ENCODE measurements at regions not wholly inside any gene's neighbourhood (a gene's known extent, or its start where the extent isn't known, plus 50 kb on each side); places are given as distances from the start of the nearest gene placed in this dataset.

DNA sequence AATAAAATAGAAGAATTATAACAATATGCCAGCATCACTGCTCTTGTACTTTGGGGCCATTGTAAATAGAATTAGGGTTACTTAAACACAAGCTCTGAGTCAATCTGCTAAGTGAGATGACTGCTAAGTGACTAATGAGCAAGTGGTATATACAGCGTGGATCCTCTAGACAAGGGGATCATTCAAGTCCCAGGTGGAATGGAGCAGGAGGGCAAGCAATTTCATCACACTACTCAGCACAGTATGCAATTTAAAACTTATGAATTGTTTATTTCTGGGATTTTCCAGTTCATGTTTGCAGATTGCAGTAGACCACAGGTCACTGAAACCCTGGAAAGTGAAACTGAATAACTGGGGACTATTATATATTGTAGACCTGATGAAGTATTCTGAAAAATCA, 235.3 kb downstream of the BTBD3 start:
- Histone ChIP-seq H3K4me1 (ENCODE audit: control insufficient read depth in 1 of 2, insufficient read depth in 2 of 2, low read length in 2 of 2) (no peaks in the 10 kb centered on the region), H3K4me3 (ENCODE audit: low read length in 2 of 2) (no peak overlapping the region), H3K36me3 (ENCODE audit: control insufficient read depth in 1 of 2, insufficient read depth in 2 of 2, low read length in 1 of 2) (no peaks in the 10 kb centered on the region), H3K27ac (ENCODE audit: low read depth in 1 of 2, low read length in 2 of 2) (no peak overlapping the region), H3K27me3 (ENCODE audit: control insufficient read depth in 1 of 2, insufficient read depth in 2 of 2, low read length in 1 of 2) (no peaks in the 10 kb centered on the region), H3K9me3 (ENCODE audit: control insufficient read depth, low read length) (no peaks in the 10 kb centered on the region)
- WGBS, 2 donors, result 73 to 84% methylated on average over 1 of the region's 1 CpG
- no peak for ATAC-seq (ENCODE audit: low FRiP score)
- DNase-seq, result no peak
- intact Hi-C loops (cut with DNase I), result no loop called here

DNA sequence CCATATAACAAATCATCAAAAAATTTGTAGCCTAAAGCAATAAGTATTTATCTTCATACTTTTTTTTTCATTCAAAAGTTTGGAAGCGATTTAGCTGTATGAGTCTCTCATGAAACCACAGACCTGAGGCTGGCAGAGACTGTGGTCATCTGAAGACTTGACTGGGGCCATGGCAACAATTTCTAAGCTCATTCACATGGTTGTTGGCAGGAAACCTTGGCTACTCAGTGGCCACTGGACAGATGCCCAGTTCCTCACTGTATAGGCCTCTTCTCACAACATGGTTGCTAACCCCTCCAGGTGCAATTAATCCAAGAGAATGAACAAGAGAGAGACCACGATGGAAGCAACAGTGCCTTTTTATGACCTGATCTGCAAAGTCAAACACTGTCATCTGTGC, 235.9 kb downstream of the BTBD3 start:
- 84 to 87% methylated on average over 2 of the region's 2 CpGs for WGBS, 2 donors
- Histone ChIP-seq H3K36me3 (ENCODE audit: control insufficient read depth in 1 of 2, insufficient read depth in 2 of 2, low read length in 1 of 2) (no peaks in the 10 kb centered on the region), H3K4me3 (ENCODE audit: low read length in 2 of 2) (no peak overlapping the region), H3K4me1 (ENCODE audit: control insufficient read depth in 1 of 2, insufficient read depth in 2 of 2, low read length in 2 of 2) (no peaks in the 10 kb centered on the region), H3K27ac (ENCODE audit: low read depth in 1 of 2, low read length in 2 of 2) (no peak overlapping the region), H3K9me3 (ENCODE audit: control insufficient read depth, low read length) (no peaks in the 10 kb centered on the region), H3K27me3 (ENCODE audit: control insufficient read depth in 1 of 2, insufficient read depth in 2 of 2, low read length in 1 of 2) (no peaks in the 10 kb centered on the region)
- intact Hi-C loops (cut with DNase I), result no loop called here
- ATAC-seq (ENCODE audit: low FRiP score), result no peak
- no peak for DNase-seq

DNA sequence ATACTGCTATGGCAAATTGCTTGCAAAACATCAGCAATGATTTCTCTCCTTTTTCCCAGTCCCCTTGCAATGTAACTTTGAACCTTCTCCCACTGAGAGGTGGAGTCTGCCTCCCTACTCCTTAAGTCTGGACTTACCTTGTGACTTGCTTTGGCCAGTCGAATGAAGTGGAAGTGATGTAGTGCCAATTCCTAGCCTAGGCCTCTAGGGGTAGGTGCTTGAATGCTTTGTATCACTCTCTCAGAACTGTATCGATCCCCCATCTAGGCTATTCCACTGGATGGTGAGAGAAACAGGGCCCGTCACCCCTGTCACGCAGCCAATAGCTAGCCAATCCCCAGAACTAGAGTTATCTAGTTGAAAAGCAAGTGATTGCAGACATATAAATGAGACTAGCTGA, 238.6 kb downstream of the BTBD3 start:
- H3K27ac ChIP-seq (ENCODE audit: low read depth in 1 of 2, low read length in 2 of 2), result no peak overlapping the region
- H3K27me3 ChIP-seq (ENCODE audit: control insufficient read depth in 1 of 2, insufficient read depth in 2 of 2, low read length in 1 of 2), result no peaks in the 10 kb centered on the region
- no peak overlapping the region for H3K4me3 ChIP-seq (ENCODE audit: low read length in 2 of 2)
- DNase-seq (no peak), ATAC-seq (ENCODE audit: low FRiP score) (no peak)
- 92 to 93% methylated on average over 4 of the region's 4 CpGs for WGBS, 2 donors
- intact Hi-C loops (cut with DNase I), result no loop called here
- no peaks in the 10 kb centered on the region for H3K36me3 ChIP-seq (ENCODE audit: control insufficient read depth in 1 of 2, insufficient read depth in 2 of 2, low read length in 1 of 2)
- no peaks in the 10 kb centered on the region for H3K9me3 ChIP-seq (ENCODE audit: control insufficient read depth, low read length)
- no peaks in the 10 kb centered on the region for H3K4me1 ChIP-seq (ENCODE audit: control insufficient read depth in 1 of 2, insufficient read depth in 2 of 2, low read length in 2 of 2)

- 72 to 84% methylated on average over 6 of the region's 6 CpGs for WGBS, 2 donors
- DNase-seq (no peak), ATAC-seq (ENCODE audit: low FRiP score) (no peak)
- Histone ChIP-seq H3K9me3 (ENCODE audit: control insufficient read depth, low read length) (no peaks in the 10 kb centered on the region), H3K36me3 (ENCODE audit: control insufficient read depth in 1 of 2, insufficient read depth in 2 of 2, low read length in 1 of 2) (no peaks in the 10 kb centered on the region), H3K27ac (ENCODE audit: low read depth in 1 of 2, low read length in 2 of 2) (no peak overlapping the region), H3K4me1 (ENCODE audit: control insufficient read depth in 1 of 2, insufficient read depth in 2 of 2, low read length in 2 of 2) (no peaks in the 10 kb centered on the region), H3K4me3 (ENCODE audit: low read length in 2 of 2) (no peak overlapping the region), H3K27me3 (ENCODE audit: control insufficient read depth in 1 of 2, insufficient read depth in 2 of 2, low read length in 1 of 2) (no peaks in the 10 kb centered on the region)
- intact Hi-C loops (cut with DNase I), result no loop called here
Measured at GRCh38 chr20:12159261-12159660, 241.6 kb downstream of the BTBD3 start.

- ATAC-seq (ENCODE audit: low FRiP score) (no peak), DNase-seq (no peak)
- Histone ChIP-seq H3K36me3 (ENCODE audit: control insufficient read depth in 1 of 2, insufficient read depth in 2 of 2, low read length in 1 of 2) (no peaks in the 10 kb centered on the region), H3K27ac (ENCODE audit: low read depth in 1 of 2, low read length in 2 of 2) (no peak overlapping the region), H3K4me3 (ENCODE audit: low read length in 2 of 2) (no peak overlapping the region), H3K9me3 (ENCODE audit: control insufficient read depth, low read length) (no peaks in the 10 kb centered on the region), H3K27me3 (ENCODE audit: control insufficient read depth in 1 of 2, insufficient read depth in 2 of 2, low read length in 1 of 2) (no peaks in the 10 kb centered on the region), H3K4me1 (ENCODE audit: control insufficient read depth in 1 of 2, insufficient read depth in 2 of 2, low read length in 2 of 2) (no peaks in the 10 kb centered on the region)
- intact Hi-C loops (cut with DNase I), result no loop called here
- WGBS, 2 donors, result 72 to 83% methylated on average over 2 of the region's 2 CpGs
Measured at GRCh38 chr20:12161734-12162133, 244.0 kb downstream of the BTBD3 start.

- ATAC-seq (ENCODE audit: low FRiP score), result peak; percentile 48
- H3K36me3 ChIP-seq (ENCODE audit: control insufficient read depth in 1 of 2, insufficient read depth in 2 of 2, low read length in 1 of 2), result no peaks in the 10 kb centered on the region
- intact Hi-C loops (cut with DNase I), result no loop called here
- no peak overlapping the region for H3K4me3 ChIP-seq (ENCODE audit: low read length in 2 of 2)
- no peaks in the 10 kb centered on the region for H3K9me3 ChIP-seq (ENCODE audit: control insufficient read depth, low read length)
- 71 to 73% methylated on average over 4 of the region's 4 CpGs for WGBS, 2 donors
- DNase-seq, result peak in 1 of 2 donors; percentile 52
- H3K4me1 ChIP-seq (ENCODE audit: control insufficient read depth in 1 of 2, insufficient read depth in 2 of 2, low read length in 2 of 2), result no peaks in the 10 kb centered on the region
- H3K27me3 ChIP-seq (ENCODE audit: control insufficient read depth in 1 of 2, insufficient read depth in 2 of 2, low read length in 1 of 2), result no peaks in the 10 kb centered on the region
- no peak overlapping the region for H3K27ac ChIP-seq (ENCODE audit: low read depth in 1 of 2, low read length in 2 of 2)
Measured at GRCh38 chr20:12166053-12166717, 248.5 kb downstream of the BTBD3 start.

DNA sequence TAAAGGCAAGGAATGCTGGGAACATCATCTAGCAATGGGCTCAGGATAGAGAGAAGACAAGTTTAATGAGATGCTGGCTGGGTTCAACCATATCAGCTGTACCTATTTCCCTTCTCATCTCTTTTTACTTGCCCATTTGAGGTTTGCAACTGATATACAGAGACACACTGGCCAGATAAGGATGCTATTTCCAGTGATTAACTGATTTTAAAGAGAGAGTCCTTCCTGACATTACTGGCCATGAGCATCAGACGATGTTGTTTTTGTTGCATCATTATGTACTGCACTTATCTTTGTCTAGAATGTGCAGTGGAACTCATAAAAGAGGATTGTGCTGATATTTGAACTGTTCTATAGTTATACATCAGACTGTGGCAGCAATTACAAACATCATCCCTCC, 252.7 kb downstream of the BTBD3 start:
- no peaks in the 10 kb centered on the region for H3K27me3 ChIP-seq (ENCODE audit: control insufficient read depth in 1 of 2, insufficient read depth in 2 of 2, low read length in 1 of 2)
- no peak overlapping the region for H3K4me3 ChIP-seq (ENCODE audit: low read length in 2 of 2)
- DNase-seq (no peak), ATAC-seq (ENCODE audit: low FRiP score) (no peak)
- H3K36me3 ChIP-seq (ENCODE audit: control insufficient read depth in 1 of 2, insufficient read depth in 2 of 2, low read length in 1 of 2), result no peaks in the 10 kb centered on the region
- intact Hi-C loops (cut with DNase I), result no loop called here
- H3K27ac ChIP-seq (ENCODE audit: low read depth in 1 of 2, low read length in 2 of 2), result no peak overlapping the region
- no peaks in the 10 kb centered on the region for H3K4me1 ChIP-seq (ENCODE audit: control insufficient read depth in 1 of 2, insufficient read depth in 2 of 2, low read length in 2 of 2)
- 79 to 83% methylated on average over 1 of the region's 1 CpG for WGBS, 2 donors
- no peaks in the 10 kb centered on the region for H3K9me3 ChIP-seq (ENCODE audit: control insufficient read depth, low read length)

DNA sequence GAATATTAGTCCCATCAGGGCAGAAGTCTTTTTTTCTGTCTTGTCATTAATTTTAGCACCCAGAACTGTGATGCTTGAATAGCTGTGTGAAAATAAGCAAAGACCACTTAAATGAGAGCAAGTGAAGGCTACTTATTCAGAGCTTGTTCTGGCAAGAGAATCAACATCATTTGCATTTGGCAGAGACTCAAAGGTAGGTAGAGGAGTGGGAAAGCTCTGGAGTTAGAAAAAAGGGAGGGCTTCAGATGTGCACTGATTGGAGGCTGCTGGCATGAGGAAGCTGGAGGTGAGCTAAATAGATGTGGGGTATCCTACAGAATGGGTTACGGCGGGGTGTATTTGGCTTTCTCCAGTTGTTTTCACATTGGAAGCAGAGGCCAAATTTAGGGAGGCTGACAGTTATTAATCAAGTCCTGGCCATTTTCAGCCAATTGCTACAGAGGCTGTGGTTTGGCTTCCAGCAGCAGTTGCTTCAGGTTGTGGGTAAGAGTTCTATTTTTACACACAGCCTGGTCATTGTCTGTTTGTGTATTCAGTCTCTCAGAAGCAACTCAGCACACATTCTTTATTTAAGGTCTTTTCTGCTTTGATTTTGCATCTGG, 254.3 kb downstream of the BTBD3 start:
- ATAC-seq (ENCODE audit: low FRiP score), result no peak
- Histone ChIP-seq H3K4me3 (ENCODE audit: low read length in 2 of 2) (no peak overlapping the region), H3K36me3 (ENCODE audit: control insufficient read depth in 1 of 2, insufficient read depth in 2 of 2, low read length in 1 of 2) (no peaks in the 10 kb centered on the region), H3K27ac (ENCODE audit: low read depth in 1 of 2, low read length in 2 of 2) (no peak overlapping the region), H3K9me3 (ENCODE audit: control insufficient read depth, low read length) (no peaks in the 10 kb centered on the region), H3K4me1 (ENCODE audit: control insufficient read depth in 1 of 2, insufficient read depth in 2 of 2, low read length in 2 of 2) (no peaks in the 10 kb centered on the region), H3K27me3 (ENCODE audit: control insufficient read depth in 1 of 2, insufficient read depth in 2 of 2, low read length in 1 of 2) (no peaks in the 10 kb centered on the region)
- intact Hi-C loops (cut with DNase I), result no loop called here
- DNase-seq, result no peak
- WGBS, 2 donors, result 11 to 24% methylated on average over 2 of the region's 2 CpGs

- no peaks in the 10 kb centered on the region for H3K9me3 ChIP-seq (ENCODE audit: control insufficient read depth, low read length)
- H3K27ac ChIP-seq (ENCODE audit: low read depth in 1 of 2, low read length in 2 of 2), result no peak overlapping the region
- H3K4me1 ChIP-seq (ENCODE audit: control insufficient read depth in 1 of 2, insufficient read depth in 2 of 2, low read length in 2 of 2), result no peaks in the 10 kb centered on the region
- no peak for DNase-seq
- H3K27me3 ChIP-seq (ENCODE audit: control insufficient read depth in 1 of 2, insufficient read depth in 2 of 2, low read length in 1 of 2), result no peaks in the 10 kb centered on the region
- intact Hi-C loops (cut with DNase I), result no loop called here
- no peak for ATAC-seq (ENCODE audit: low FRiP score)
- H3K36me3 ChIP-seq (ENCODE audit: control insufficient read depth in 1 of 2, insufficient read depth in 2 of 2, low read length in 1 of 2), result no peaks in the 10 kb centered on the region
- H3K4me3 ChIP-seq (ENCODE audit: low read length in 2 of 2), result no peak overlapping the region
- 36 to 39% methylated on average over 2 of the region's 2 CpGs for WGBS, 2 donors
Measured at GRCh38 chr20:12173347-12174012, 255.8 kb downstream of the BTBD3 start.

Data from aorta (tissue), 5 donors.